GM18505 (cell line): ENCODE measurements at regions not wholly inside any gene's neighbourhood (a gene's known extent, or its start where the extent isn't known, plus 50 kb on each side); places are given as distances from the start of the nearest gene placed in this dataset.

Experiments
- ATAC-seq: cut with Tn5 transposase; IDR thresholded peaks from one replicate; pipeline ENCODE4 v1.9.1; 2021; ENCODE audit not compliant: unreplicated experiment
- POLR2A ChIP-seq: IDR thresholded peaks from 4 replicates; pipeline ENCODE4 v1.6.1; 2011; ENCODE audit warnings: borderline replicate concordance; ENCODE audit not compliant: insufficient read depth, insufficient read length; ENCODE audit errors: extremely low read depth

DNA sequence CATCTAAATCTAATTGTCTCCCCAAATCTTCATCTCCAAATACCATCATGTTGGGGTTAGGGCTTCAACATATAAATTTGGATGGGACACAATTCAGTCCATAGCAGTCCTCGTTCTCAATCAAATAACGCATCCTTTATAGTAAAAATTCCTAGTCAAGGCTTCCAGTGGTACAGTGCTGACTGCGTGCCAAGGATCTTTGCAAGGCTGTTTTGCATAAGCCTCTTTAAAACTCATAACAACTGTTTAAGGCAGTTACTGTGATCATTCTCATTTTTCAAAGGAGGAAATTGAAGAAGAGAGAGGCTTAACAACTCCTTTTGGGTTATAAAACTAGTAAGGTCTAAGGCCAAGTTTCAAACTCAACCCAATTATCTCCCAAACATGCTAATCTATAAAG, 666.9 kb downstream of the NYAP2 start:
- ATAC-seq: no peak
- no peak for TF ChIP-seq POLR2A

- ATAC-seq: no peak
- TF ChIP-seq POLR2A: no peak
These were observed 665.5 kb downstream of the NYAP2 start for GRCh38 chr2:226064932-226065570.

GRCh38 chr2:226063704-226064440, 664.4 kb downstream of the NYAP2 start:
- TF ChIP-seq POLR2A: no peak
- ATAC-seq: no peak

- TF ChIP-seq POLR2A: no peak
- no peak for ATAC-seq
These were observed 660.6 kb downstream of the NYAP2 start for GRCh38 chr2:226059961-226060627.

- no peak for TF ChIP-seq POLR2A
- ATAC-seq: no peak
These were observed 658.4 kb downstream of the NYAP2 start for GRCh38 chr2:226057914-226058313.

GRCh38 chr2:226057365-226057764, 657.9 kb downstream of the NYAP2 start:
- no peak for TF ChIP-seq POLR2A
- no peak for ATAC-seq

DNA sequence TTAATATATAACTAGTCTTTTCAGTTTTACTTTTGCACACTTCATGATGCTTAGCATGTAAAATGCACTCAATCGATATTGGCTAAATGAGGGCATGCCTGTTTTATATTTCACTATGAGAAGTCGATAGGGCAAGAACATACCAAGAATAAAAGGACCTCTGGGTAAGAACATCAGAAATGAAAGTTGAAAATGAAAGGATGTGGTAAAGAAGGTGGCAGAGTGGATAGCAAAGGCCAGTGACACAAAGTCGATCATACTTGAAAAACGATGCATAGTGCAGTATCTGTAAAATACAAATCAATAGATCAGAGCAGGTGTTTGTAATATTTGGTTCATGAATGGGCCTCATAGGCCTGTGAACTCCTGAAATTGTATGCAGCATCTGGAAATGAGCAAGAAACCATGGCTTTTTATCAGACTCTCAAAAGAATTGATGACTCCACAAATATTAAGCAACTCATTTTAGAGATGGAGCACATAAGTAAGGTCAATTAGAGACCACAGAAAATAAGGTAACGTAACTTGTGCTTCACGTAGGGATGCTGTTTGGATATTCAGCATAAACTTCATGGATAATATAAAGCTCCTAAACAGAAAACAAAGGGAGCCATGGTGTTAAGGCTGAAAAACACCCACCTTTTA, 653.4 kb downstream of the NYAP2 start:
- no peak for TF ChIP-seq POLR2A
- no peak for ATAC-seq

DNA sequence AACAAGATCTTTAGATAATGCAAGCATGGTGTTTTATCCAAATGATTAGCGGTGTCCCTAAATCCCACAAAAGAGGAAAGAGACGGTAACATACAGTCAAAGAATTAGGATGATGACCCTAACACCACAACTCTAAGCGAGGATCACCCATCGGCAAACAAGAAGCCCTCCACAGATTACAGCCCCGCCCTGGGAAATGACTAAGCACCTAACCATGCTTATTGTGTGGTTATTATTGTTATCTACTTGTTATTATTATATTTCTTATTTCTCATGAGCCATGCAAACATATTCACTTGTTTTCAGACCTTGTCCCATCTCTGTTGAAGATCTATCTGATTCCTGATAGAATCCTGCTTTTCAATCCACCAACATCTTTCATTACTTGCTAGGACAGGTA, 651.3 kb downstream of the NYAP2 start:
- no peak for TF ChIP-seq POLR2A
- no peak for ATAC-seq

GRCh38 chr2:226048611-226049010, 649.1 kb downstream of the NYAP2 start:
- TF ChIP-seq POLR2A: no peak
- no peak for ATAC-seq

- TF ChIP-seq POLR2A: no peak
- ATAC-seq: no peak
These were observed 645.6 kb downstream of the NYAP2 start for GRCh38 chr2:226045080-226045479.

DNA sequence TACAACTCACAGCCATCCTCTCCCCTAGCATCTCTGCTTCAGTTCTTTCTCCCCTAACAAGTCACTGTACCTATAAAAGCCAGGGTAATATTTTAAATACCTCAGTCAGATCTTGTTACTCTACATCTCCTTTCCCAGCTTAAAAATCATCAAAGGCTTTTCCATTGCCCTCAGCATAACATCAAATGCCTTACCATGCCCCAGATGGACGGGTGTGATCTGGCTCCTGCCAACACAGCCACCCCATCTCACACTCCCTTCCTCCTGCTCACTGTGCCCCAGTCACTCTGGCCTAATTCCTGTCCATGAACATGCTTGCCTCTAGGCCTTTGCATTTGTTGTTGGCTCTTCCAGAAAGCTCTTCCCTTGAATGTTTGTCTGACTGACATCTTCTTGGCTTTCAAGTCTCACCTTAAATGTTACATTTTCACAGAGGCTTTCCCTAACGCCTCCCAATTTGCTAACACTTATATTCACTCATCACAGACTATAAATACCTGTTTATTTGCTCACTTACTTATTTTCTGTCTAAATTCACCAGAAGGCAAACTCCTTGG, 640.9 kb downstream of the NYAP2 start:
- no peak for TF ChIP-seq POLR2A

GRCh38 chr2:226037526-226037925, 638.0 kb downstream of the NYAP2 start:
- TF ChIP-seq POLR2A: no peak
- ATAC-seq: no peak

More for the DNA sequence above, 640.9 kb downstream of the NYAP2 start:
- no peak for ATAC-seq
